ENCODE measurements at regions not wholly inside any gene's neighbourhood (a gene's known extent, or its start where the extent isn't known, plus 50 kb on each side); places are given as distances from the start of the nearest gene placed in this dataset.

GRCh38 chr2:147468963-147469362, 375.9 kb upstream of the ACVR2A start:
- DNase-seq (ENCODE audit: low read depth in 3 of 3), result no peak

- DNase-seq (ENCODE audit: low read depth in 3 of 3), result no peak
These were observed 376.5 kb upstream of the ACVR2A start for GRCh38 chr2:147468349-147468748.

- no peak for DNase-seq (ENCODE audit: low read depth in 3 of 3)
These were observed 377.4 kb upstream of the ACVR2A start for GRCh38 chr2:147467441-147467840.

GRCh38 chr2:147464737-147465357, 380.0 kb upstream of the ACVR2A start:
- DNase-seq (ENCODE audit: low read depth in 3 of 3), result no peak

GRCh38 chr2:147463881-147464520, 380.8 kb upstream of the ACVR2A start:
- no peak for DNase-seq (ENCODE audit: low read depth in 3 of 3)

- no peak for DNase-seq (ENCODE audit: low read depth in 3 of 3)
These were observed 384.7 kb upstream of the ACVR2A start for GRCh38 chr2:147460155-147460554.

GRCh38 chr2:147456779-147457178, 388.1 kb upstream of the ACVR2A start:
- no peak for DNase-seq (ENCODE audit: low read depth in 3 of 3)

GRCh38 chr2:147451902-147452515, 392.8 kb upstream of the ACVR2A start:
- no peak for DNase-seq (ENCODE audit: low read depth in 3 of 3)

- no peak for DNase-seq (ENCODE audit: low read depth in 3 of 3)
These were observed 393.9 kb upstream of the ACVR2A start for GRCh38 chr2:147450661-147451510.

GRCh38 chr2:147449323-147449991, 395.4 kb upstream of the ACVR2A start:
- DNase-seq (ENCODE audit: low read depth in 3 of 3), result peak in 1 of 3 donors; percentile 2

- no peak for DNase-seq (ENCODE audit: low read depth in 3 of 3)
These were observed 402.0 kb upstream of the ACVR2A start for GRCh38 chr2:147442816-147443215.

- no peak for DNase-seq (ENCODE audit: low read depth in 3 of 3)
These were observed 403.6 kb upstream of the ACVR2A start for GRCh38 chr2:147441182-147441581.

- DNase-seq (ENCODE audit: low read depth in 3 of 3), result no peak
These were observed 404.1 kb upstream of the ACVR2A start for GRCh38 chr2:147440734-147441133.

GRCh38 chr2:147439986-147440385, 404.8 kb upstream of the ACVR2A start:
- no peak for DNase-seq (ENCODE audit: low read depth in 3 of 3)

GRCh38 chr2:147438882-147439281, 405.9 kb upstream of the ACVR2A start:
- no peak for DNase-seq (ENCODE audit: low read depth in 3 of 3)

- DNase-seq (ENCODE audit: low read depth in 3 of 3), result no peak
These were observed 411.0 kb upstream of the ACVR2A start for GRCh38 chr2:147433822-147434221.

- DNase-seq (ENCODE audit: low read depth in 3 of 3), result no peak
These were observed 414.4 kb upstream of the ACVR2A start for GRCh38 chr2:147430408-147430807.

- no peak for DNase-seq (ENCODE audit: low read depth in 3 of 3)
These were observed 416.6 kb upstream of the ACVR2A start for GRCh38 chr2:147428120-147428747.

- no peak for DNase-seq (ENCODE audit: low read depth in 3 of 3)
These were observed 419.3 kb upstream of the ACVR2A start for GRCh38 chr2:147425437-147426029.

GRCh38 chr2:147424766-147425165, 420.1 kb upstream of the ACVR2A start:
- no peak for DNase-seq (ENCODE audit: low read depth in 3 of 3)
